Left ventricle myocardium inferior (tissue), 1 donor: ENCODE measurements at regions not wholly inside any gene's neighbourhood (a gene's known extent, or its start where the extent isn't known, plus 50 kb on each side); places are given as distances from the start of the nearest gene placed in this dataset.
A peak's percentile ranks its signal among the peaks of the same experiment; 100 is the strongest.

Experiments
- DNase-seq: peaks from one replicate; pipeline ENCODE4 v3.0.0-alpha.2; 2020
- H3K27ac ChIP-seq: fragments of 200-600 bp; replicated peaks from 2 replicates; pipeline ENCODE4 v1.8.0; 2021
- H3K27me3 ChIP-seq: fragments of 200-600 bp; 2 replicates; pipeline ENCODE4 v1.8.0; 2021; ENCODE audit warnings: low read depth
- H3K36me3 ChIP-seq: fragments of 200-600 bp; 2 replicates; pipeline ENCODE4 v1.8.0; 2021
- H3K4me1 ChIP-seq: fragments of 200-600 bp; 2 replicates; pipeline ENCODE4 v1.8.0; 2021
- H3K4me3 ChIP-seq: fragments of 200-600 bp; 2 replicates; pipeline ENCODE4 v1.8.0; 2021; ENCODE audit warnings: mild to moderate bottlenecking, moderate library complexity
- H3K9me3 ChIP-seq: fragments of 200-600 bp; replicated peaks from 2 replicates; pipeline ENCODE4 v1.8.0; 2021
- intact Hi-C: fragments of 100-400 bp; cut with micrococcal nuclease; formaldehyde crosslinking; loops from one replicate; pipeline ENCODE4 v1.11.0; 2022
- TF ChIP-seq, protein P1 (sequence below): fragments of 200-600 bp; IDR thresholded peaks from 2 replicates; pipeline ENCODE4 v1.8.0; 2021; ENCODE audit warnings: antibody characterized with exemption, mild to moderate bottlenecking, borderline replicate concordance
- donor health status: DM: no; HTN: yes; CAD: no; lungs with severe emphysema.

DNA sequence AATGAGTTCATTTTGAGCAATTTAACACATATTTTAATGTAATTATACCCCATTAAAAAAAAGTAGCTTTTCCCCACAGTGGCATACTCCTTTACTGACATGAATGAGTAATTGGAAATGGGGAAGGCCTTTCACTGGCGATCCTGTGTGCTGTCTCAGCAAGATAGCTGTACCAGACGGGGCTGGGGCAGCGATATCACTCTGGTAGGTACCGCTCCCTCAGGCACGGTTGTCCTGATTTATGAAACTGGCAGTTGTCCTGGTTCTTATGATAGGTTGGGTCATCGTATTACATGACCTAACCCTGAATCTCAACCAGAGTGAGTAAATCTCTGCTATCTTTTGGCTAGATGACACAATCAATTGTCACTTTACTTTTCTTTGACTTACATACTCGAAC is 355.0 kb upstream of the MAP3K7 start:
- TF ChIP-seq, protein P1, sequence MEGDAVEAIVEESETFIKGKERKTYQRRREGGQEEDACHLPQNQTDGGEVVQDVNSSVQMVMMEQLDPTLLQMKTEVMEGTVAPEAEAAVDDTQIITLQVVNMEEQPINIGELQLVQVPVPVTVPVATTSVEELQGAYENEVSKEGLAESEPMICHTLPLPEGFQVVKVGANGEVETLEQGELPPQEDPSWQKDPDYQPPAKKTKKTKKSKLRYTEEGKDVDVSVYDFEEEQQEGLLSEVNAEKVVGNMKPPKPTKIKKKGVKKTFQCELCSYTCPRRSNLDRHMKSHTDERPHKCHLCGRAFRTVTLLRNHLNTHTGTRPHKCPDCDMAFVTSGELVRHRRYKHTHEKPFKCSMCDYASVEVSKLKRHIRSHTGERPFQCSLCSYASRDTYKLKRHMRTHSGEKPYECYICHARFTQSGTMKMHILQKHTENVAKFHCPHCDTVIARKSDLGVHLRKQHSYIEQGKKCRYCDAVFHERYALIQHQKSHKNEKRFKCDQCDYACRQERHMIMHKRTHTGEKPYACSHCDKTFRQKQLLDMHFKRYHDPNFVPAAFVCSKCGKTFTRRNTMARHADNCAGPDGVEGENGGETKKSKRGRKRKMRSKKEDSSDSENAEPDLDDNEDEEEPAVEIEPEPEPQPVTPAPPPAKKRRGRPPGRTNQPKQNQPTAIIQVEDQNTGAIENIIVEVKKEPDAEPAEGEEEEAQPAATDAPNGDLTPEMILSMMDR, result no peak
- intact Hi-C loops, result no loop called here
- no peaks in the 10 kb centered on the region for H3K36me3 ChIP-seq
- H3K4me3 ChIP-seq, result no peak overlapping the region
- H3K27ac ChIP-seq, result no peak overlapping the region
- no peaks in the 10 kb centered on the region for H3K27me3 ChIP-seq
- H3K4me1 ChIP-seq, result no peaks in the 10 kb centered on the region
- H3K9me3 ChIP-seq, result no peaks in the 10 kb centered on the region
- no peak for DNase-seq

GRCh38 chr6:90940812-90941481 is 354.1 kb upstream of the MAP3K7 start:
- intact Hi-C loops, result no loop called here

GRCh38 chr6:90939906-90940305 is 353.0 kb upstream of the MAP3K7 start:
- Histone ChIP-seq H3K4me3 (no peak overlapping the region), H3K4me1 (peaks cover 4% of the 10 kb centered on the region), H3K27me3 (no peaks in the 10 kb centered on the region), H3K36me3 (no peaks in the 10 kb centered on the region), H3K27ac (no peak overlapping the region), H3K9me3 (no peaks in the 10 kb centered on the region)
- no peak for DNase-seq
- TF ChIP-seq, protein P1, result no peak
- intact Hi-C loops, result no loop called here

More at GRCh38 chr6:90940812-90941481, 354.1 kb upstream of the MAP3K7 start:
- Histone ChIP-seq H3K4me3 (no peak overlapping the region), H3K27ac (no peak overlapping the region), H3K27me3 (no peaks in the 10 kb centered on the region), H3K36me3 (no peaks in the 10 kb centered on the region), H3K4me1 (no peaks in the 10 kb centered on the region), H3K9me3 (no peaks in the 10 kb centered on the region)
- TF ChIP-seq, protein P1, result peak; percentile 65
- no peak for DNase-seq

GRCh38 chr6:90938122-90938521 is 351.2 kb upstream of the MAP3K7 start:
- Histone ChIP-seq H3K27me3 (no peaks in the 10 kb centered on the region), H3K9me3 (no peaks in the 10 kb centered on the region), H3K4me1 (peaks cover 11% of the 10 kb centered on the region), H3K4me3 (no peak overlapping the region), H3K27ac (no peak overlapping the region), H3K36me3 (no peaks in the 10 kb centered on the region)
- DNase-seq, result no peak
- intact Hi-C loops, result no loop called here
- TF ChIP-seq, protein P1, result no peak

- intact Hi-C loops, result no loop called here
- H3K36me3 ChIP-seq, result no peaks in the 10 kb centered on the region
These were observed 349.4 kb upstream of the MAP3K7 start for GRCh38 chr6:90936286-90936685.

More at GRCh38 chr6:90936286-90936685, 349.4 kb upstream of the MAP3K7 start:
- Histone ChIP-seq H3K27me3 (no peaks in the 10 kb centered on the region), H3K4me1 (peaks cover 11% of the 10 kb centered on the region), H3K4me3 (no peak overlapping the region), H3K9me3 (no peaks in the 10 kb centered on the region), H3K27ac (peak overlapping the region; percentile 62)
- TF ChIP-seq, protein P1, result no peak
- no peak for DNase-seq
